SKM-1 treated with dmso at 0.1 percent for 144 hours (cell line): ENCODE measurements at regions not wholly inside any gene's neighbourhood (a gene's known extent, or its start where the extent isn't known, plus 50 kb on each side); places are given as distances from the start of the nearest gene placed in this dataset.
A peak's percentile ranks its signal among the peaks of the same experiment; 100 is the strongest.

Source experiments
- DNase-seq: peaks from one replicate; lab custom pipeline; 2025; ENCODE audit not compliant: unreplicated experiment; lab: John Stamatoyannopoulos, UW

- no peak for DNase-seq
These were observed 360.3 kb upstream of the NECTIN3 start for GRCh38 chr3:110711130-110711832.

- DNase-seq = no peak
These were observed 359.6 kb upstream of the NECTIN3 start for GRCh38 chr3:110711851-110712516.

GRCh38 chr3:110727056-110727455, 344.6 kb upstream of the NECTIN3 start:
- no peak for DNase-seq

DNA sequence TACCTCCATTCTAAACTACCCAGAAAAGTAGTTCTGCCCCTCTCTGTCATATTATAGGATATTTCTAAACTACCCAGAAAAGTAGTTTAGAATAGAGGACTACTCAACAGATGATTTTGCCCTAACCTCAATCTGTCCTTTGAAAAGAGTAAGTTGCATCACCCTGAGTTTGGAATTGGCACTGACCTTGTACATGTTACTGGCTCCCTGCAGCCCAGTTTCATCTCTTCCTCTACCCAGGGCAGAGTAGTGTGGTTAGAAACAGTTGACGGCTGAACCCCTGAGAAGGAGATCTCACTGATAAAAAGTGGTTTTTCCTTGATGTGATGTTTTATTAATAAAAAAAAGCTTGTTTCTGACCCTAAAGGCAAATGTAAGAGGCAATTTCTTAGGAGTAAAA, 340.5 kb upstream of the NECTIN3 start:
- no peak for DNase-seq

DNA sequence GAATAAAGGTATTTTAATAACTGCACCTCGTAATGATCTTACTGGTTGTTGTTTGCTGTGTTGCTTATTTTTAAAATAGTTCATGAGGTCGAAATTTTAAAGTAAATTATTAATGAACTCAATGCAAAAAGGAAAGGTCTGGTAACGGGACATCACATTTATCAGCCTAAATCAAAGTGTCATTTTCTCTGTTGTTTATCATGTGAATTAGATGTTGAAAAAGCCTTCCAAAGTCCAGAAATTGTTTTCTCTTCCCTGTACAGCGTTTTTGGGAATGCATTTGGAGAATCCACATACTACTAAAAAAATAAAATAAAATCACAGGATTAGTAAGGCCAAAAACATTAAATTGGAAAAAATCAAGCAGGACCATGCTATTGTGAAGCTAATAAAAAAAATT, 339.2 kb upstream of the NECTIN3 start:
- no peak for DNase-seq

DNA sequence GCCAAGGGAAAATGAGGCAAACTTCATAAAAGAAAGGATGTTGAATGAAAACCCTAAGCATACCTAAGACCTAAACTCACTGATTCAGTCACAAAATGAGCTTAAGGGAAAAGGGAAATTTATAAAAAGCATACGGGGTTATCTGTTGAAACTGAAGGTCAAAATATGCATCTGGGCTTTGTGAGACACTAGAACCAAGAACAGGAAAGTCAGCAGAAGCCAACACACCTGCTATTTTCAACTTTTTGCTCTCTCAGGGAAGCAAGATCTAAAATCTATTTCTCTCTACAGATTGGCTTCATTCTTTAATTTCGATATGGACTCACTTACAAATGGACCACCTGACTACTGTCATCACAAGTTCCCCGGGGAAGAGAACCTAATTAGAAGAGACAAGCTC, 338.6 kb upstream of the NECTIN3 start:
- DNase-seq = no peak

- DNase-seq = no peak
These were observed 337.1 kb upstream of the NECTIN3 start for GRCh38 chr3:110734524-110734923.

DNA sequence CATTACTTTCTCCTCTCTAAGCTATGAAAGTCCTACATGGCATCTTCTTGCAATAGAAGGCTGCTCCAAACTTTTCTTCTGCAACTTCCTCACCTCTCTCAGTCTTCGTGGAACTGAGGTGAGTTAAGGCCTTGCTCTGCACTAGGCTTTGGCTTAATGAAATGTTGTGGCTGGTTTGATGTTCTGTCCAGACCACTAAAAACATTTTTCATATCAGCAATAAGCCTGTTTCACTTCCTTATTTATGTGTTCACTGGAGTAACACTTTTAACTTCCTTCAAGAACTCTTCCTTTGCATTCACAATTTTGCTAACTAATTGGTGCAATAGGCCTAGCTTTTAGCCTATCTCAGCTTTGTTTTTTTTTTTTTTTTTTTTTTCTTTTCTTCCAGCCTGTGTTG, 335.3 kb upstream of the NECTIN3 start:
- peak; percentile 17 for DNase-seq

DNA sequence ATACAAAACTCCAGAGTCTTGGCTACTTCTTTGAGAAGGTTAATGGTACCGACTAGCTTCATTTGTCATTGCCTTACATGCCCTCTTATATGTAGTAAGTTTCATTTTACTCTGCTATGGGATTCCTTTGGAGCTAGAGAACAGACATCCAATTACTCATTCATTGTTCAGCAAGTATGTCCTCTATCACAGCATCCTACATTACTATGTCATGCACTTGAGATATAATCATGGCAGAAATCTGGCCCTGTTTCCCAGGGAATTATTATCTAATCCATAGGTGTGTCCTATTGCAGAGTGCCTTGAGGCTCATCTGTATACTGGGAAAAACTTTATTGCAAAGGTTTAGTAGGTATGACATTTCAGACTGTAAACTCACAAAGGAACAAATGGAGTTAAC, 333.1 kb upstream of the NECTIN3 start:
- DNase-seq = no peak

- no peak for DNase-seq
These were observed 329.7 kb upstream of the NECTIN3 start for GRCh38 chr3:110741891-110742290.

DNA sequence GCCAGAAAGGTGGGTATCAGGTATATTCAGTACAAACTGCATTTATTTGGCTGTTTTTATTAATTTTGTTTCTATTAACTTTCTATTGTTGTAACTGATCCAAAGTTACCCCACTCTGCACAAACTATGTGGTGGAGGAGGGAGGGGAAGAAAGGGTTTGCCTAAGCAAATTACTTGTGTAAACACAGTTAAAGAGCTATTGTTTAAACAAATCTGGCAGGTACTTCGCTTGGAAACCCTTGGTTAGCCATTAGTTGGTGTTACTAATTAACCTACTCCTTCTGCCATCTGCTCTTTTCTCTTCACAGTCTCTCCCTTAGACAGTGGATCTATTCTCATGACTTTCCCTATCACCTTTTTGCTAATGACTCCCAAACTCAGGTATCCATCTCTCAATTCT, 328.4 kb upstream of the NECTIN3 start:
- no peak for DNase-seq

GRCh38 chr3:110743984-110744383, 327.6 kb upstream of the NECTIN3 start:
- DNase-seq = no peak

GRCh38 chr3:110744723-110745122, 326.9 kb upstream of the NECTIN3 start:
- DNase-seq = no peak

DNA sequence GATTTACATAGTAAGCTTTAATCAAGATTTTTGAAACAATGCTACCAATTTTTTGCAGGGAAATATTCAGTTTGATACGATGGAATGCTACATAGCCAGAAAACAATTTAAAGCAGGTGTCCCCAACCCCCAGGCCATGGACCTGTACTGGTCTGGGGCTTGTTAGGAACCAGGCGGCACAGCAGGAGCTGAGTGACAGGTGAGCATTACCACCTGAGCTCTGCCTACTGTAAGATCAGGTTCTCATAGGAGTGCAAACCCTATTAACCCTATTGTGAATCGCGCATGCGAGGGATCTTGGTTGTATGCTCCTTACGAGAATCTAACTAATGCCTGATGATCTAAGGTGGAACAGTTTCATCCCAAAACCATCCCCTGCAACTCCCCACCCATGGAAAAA, 322.6 kb upstream of the NECTIN3 start:
- DNase-seq = no peak

DNA sequence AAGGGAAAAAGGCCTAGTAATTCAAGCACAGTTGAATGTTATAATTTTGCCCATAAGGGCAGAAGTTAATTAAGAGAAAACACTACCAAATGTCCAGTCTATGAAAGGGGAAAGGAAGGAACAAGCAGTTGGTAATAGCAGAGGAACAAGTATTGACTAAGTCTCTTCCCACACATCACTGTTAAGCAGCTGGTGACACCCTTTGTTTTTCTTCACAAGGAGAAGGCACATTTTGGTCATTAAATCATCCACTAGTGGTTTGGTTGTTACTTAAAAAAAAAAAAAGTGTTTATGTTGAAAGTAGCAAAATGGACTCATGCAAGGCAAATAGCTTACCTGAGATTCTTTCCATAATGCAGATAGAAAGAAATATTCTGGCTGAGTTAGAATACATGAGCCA, 321.4 kb upstream of the NECTIN3 start:
- DNase-seq = no peak

DNA sequence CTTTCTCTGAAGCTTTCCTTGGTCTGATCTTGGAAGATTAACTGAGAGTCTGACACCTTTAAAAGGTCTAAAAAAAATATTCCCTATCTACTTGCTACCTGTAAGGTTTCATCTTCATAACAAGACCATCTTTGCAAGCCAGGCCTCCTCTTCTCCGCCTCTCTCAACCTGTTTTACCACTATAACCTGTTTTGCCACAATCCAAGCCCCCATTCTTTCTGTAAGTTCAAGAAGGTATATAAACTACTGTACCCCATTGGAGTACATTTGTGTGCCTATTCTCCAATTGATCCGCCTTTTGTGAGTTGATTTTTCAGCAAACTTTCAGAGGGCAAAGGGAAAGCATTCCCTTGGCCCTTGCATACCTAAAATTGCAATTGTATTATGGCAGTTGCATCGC, 319.3 kb upstream of the NECTIN3 start:
- no peak for DNase-seq

- DNase-seq = no peak
These were observed 318.1 kb upstream of the NECTIN3 start for GRCh38 chr3:110753516-110753915.

- no peak for DNase-seq
These were observed 317.3 kb upstream of the NECTIN3 start for GRCh38 chr3:110754212-110754916.

DNA sequence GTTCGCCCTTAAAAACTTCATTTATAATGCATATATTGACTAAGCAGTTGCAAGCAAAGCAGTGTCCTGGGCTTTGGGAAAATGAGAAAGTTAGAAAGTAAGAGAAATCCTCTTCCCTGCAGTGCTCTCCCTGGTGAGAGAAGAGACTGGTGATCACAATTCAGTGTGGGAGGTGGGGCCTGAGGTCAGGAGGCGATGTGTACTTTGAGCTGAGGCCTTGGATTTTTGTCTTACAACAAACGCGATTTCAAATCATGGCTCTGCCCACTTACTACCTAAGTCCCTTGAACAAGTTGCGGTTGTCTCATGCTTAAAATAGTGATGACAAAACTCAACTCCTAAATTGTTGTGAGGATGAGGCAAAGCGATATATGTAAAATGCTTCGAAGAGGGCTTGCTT, 316.3 kb upstream of the NECTIN3 start:
- no peak for DNase-seq

GRCh38 chr3:110756705-110757104, 314.9 kb upstream of the NECTIN3 start:
- DNase-seq = no peak

DNA sequence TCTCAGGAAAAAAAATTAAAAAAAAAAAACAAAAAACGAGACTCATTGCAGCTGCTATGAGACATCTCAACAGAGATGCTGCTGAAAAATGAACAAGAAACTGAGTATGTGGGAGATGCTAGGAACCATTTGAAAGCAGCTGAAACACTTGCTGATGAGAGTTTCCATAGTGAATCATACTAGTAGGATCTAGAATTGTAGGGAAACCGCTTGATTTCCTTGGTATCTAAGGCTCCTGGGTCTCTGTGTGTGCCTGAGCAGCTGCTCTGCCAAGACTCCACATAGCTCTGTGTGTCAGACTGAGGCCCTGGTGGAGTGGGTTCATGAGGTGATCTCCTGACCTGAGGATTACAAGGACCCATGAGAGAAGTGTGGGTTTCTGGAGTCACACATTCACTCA, 313.4 kb upstream of the NECTIN3 start:
- no peak for DNase-seq

GRCh38 chr3:110767156-110767555, 304.5 kb upstream of the NECTIN3 start:
- DNase-seq = no peak
